ENCODE measurements at regions not wholly inside any gene's neighbourhood (a gene's known extent, or its start where the extent isn't known, plus 50 kb on each side); places are given as distances from the start of the nearest gene placed in this dataset.

DNA sequence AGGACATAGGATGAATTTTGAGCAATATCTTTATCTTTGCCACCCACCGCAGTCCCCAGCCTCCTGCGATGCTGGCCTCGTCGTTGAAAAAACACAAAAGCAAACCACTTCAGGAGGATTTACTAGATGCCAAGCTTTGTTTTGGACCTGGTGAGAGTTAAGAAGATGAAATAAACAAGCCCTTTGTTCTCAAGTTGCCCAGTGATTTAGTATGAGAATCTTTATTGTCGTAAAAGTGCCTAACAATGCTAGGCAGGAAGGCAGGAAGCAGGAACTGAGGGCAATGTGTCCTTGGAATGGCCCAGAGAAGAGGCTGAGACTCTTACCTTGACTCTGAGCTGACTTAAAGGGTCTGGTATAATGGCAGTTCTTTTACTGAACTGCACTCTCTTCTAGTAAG is 116.0 kb downstream of the TRMT11 start:
- Histone ChIP-seq H3K23me2 (ENCODE audit: low read depth, low read length) (no peaks in the 10 kb centered on the region), H2BK120ac (replicated peaks; ENCODE audit: low read depth, low read length) (no peak overlapping the region), H3K27me3 (replicated peaks in 1 of 4; ENCODE audit: control insufficient read depth in 3 of 4, extremely low read depth in 1 of 4, insufficient read depth in 3 of 4, low read length in 3 of 4) (no peaks in the 10 kb centered on the region), H4K20me1 (replicated peaks in 1 of 2; ENCODE audit: control insufficient read depth in 1 of 2, insufficient read depth in 2 of 2, low read length in 2 of 2) (no peaks in the 10 kb centered on the region), H2AK5ac (ENCODE audit: low read depth, low read length) (no peak overlapping the region), H3K14ac (ENCODE audit: insufficient read length) (no peak overlapping the region), H3K4me2 (ENCODE audit: insufficient read depth in 1 of 2, low read depth in 2 of 2, low read length in 2 of 2) (no peak overlapping the region), H3K4me3 (ENCODE audit: extremely low read depth in 1 of 4, insufficient read depth in 2 of 4, low read depth in 3 of 4, low read length in 4 of 4) (no peak overlapping the region), H3K23ac (ENCODE audit: insufficient read length) (no peak overlapping the region), H4K8ac (ENCODE audit: extremely low read depth, insufficient read depth, low read length) (no peak overlapping the region), H2AFZ (ENCODE audit: low read length) (no peak overlapping the region), H3K36me3 (ENCODE audit: control insufficient read depth in 2 of 4, insufficient read depth in 4 of 4, low read length in 3 of 4) (peaks cover 0 to 3% (median 1%) of the 10 kb centered on the region in 4 experiments; a peak in 1 of 8 replicates), H3K56ac (replicated peaks; ENCODE audit: insufficient read length, low read depth, low read length) (no peak overlapping the region), H2BK5ac (ENCODE audit: low read depth, low read length) (no peak overlapping the region), H3K9me3 (ENCODE audit: insufficient read depth in 2 of 2, low read depth in 1 of 2, low read length in 1 of 2) (no peaks in the 10 kb centered on the region), H4K91ac (replicated peaks; ENCODE audit: insufficient read length, low read length) (no peak overlapping the region), H4K5ac (ENCODE audit: insufficient read length, low read depth, low read length) (no peak overlapping the region), H2BK20ac (ENCODE audit: low read length) (no peak overlapping the region), H3K79me1 (ENCODE audit: low read depth, low read length) (no peaks in the 10 kb centered on the region), H2BK15ac (ENCODE audit: low read length) (no peak overlapping the region), H3K9ac (replicated peaks in 1 of 4; ENCODE audit: extremely low read depth in 1 of 4, low read depth in 3 of 4, low read length in 3 of 4) (no peak overlapping the region), H3K18ac (ENCODE audit: extremely low read depth, low read length) (no peak overlapping the region), H3K4ac (replicated peaks; ENCODE audit: insufficient read length, low read depth, low read length) (no peak overlapping the region), H3K79me2 (ENCODE audit: control insufficient read depth in 1 of 2, insufficient read depth in 2 of 2, low read length in 2 of 2) (no peaks in the 10 kb centered on the region), H2BK12ac (ENCODE audit: low read depth, low read length) (no peak overlapping the region), H3K4me1 (replicated peaks in 1 of 4; ENCODE audit: control insufficient read depth in 3 of 4, insufficient read depth in 4 of 4, low read length in 3 of 4) (peaks cover 0 to 4% (median 1%) of the 10 kb centered on the region in 4 experiments; a peak in 3 of 7 replicates), H3K27ac (ENCODE audit: low read depth, low read length) (no peak overlapping the region)
- no peak for DNase-seq (ENCODE audit: low read depth in 1 of 2, low spot score in 2 of 2)
- ChIA-PET CTCF (ENCODE audit: partially characterized antibody) (interaction anchor here (1.0 to 1.2 kb wide), 2 partner anchors 66 to 97 kb away, joined by 3 read pairs; no protein-coding TSS in a partner anchor), POLR2A (ENCODE audit: partially characterized antibody) (no interaction called here)
- 83% methylated on average over 5 of the region's 5 CpGs; no CpG with 5 or more reads in 1 of the 2 experiments for WGBS, 2 experiments (ENCODE audit: extremely low coverage in 1 of 2, insufficient coverage in 1 of 2, insufficient read length in 1 of 2, insufficient replicate concordance in 2 of 2, low coverage in 1 of 2, low lambda C conversion rate in 2 of 2, missing lambda C conversion rate in 1 of 2)
- TF ChIP-seq CREB1 (IDR thresholded peaks at IDR 0.05) (no peak), BRCA1 (IDR thresholded peaks at IDR 0.05; ENCODE audit: low read depth, low read length) (no peak), HDAC6 (IDR thresholded peaks at IDR 0.05; ENCODE audit: low read depth, low read length) (no peak), CHD1 (IDR thresholded peaks at IDR 0.05; ENCODE audit: low read depth, low read length) (no peak), SP2 (IDR thresholded peaks at IDR 0.05; ENCODE audit: low read length) (no peak), CBX5 (IDR thresholded peaks at IDR 0.05; ENCODE audit: low read depth, low read length) (no peak), POU5F1 (IDR thresholded peaks at IDR 0.05; ENCODE audit: low read depth, low read length) (no peak), RAD21 (IDR thresholded peaks at IDR 0.05 in 1 of 2, conservative IDR thresholded peaks at IDR 0.05 in 1 of 2; ENCODE audit: low read depth in 2 of 2, low read length in 2 of 2) (no peak)
- no peak for FAIRE-seq

All from H1 (cell line).